Renal cortical epithelial cell (primary cell): ENCODE measurements at regions not wholly inside any gene's neighbourhood (a gene's known extent, or its start where the extent isn't known, plus 50 kb on each side); places are given as distances from the start of the nearest gene placed in this dataset.

Experiments
- DNase-seq: peaks from one replicate; pipeline ENCODE4 v3.0.0-alpha.2; 2011; ENCODE audit warnings: low read depth

- no peak for DNase-seq
Measured at GRCh38 chr2:143819190-143819735, 690.0 kb downstream of the ARHGAP15 start.
